ENCODE measurements at regions not wholly inside any gene's neighbourhood (a gene's known extent, or its start where the extent isn't known, plus 50 kb on each side); places are given as distances from the start of the nearest gene placed in this dataset.

- TF ChIP-seq CTCF (IDR thresholded peaks at IDR 0.05; ENCODE audit: low read length) (no peak), EZH2 (optimal IDR thresholded peaks at IDR 0.05; ENCODE audit: low read depth, low read length) (no peak), EZH2phosphoT487 (IDR thresholded peaks at IDR 0.05; ENCODE audit: low read length) (no peak)
- H3K9me3 ChIP-seq (replicated peaks; ENCODE audit: insufficient read depth, low read length) = no peaks in the 10 kb centered on the region
- no peaks in the 10 kb centered on the region for H4K20me1 ChIP-seq (ENCODE audit: insufficient read depth, low read length)
- H3K4me1 ChIP-seq (ENCODE audit: low read length) = no peaks in the 10 kb centered on the region
- H3K9me2 ChIP-seq (replicated peaks; ENCODE audit: insufficient read depth, low read length) = no peaks in the 10 kb centered on the region
- H2AFZ ChIP-seq (ENCODE audit: low read length) = no peak overlapping the region
- DNase-seq = no peak
- no peaks in the 10 kb centered on the region for H3K36me3 ChIP-seq (replicated peaks; ENCODE audit: insufficient read depth, low read length)
- H3K9ac ChIP-seq (ENCODE audit: low read length) = no peak overlapping the region
- H3F3A ChIP-seq (ENCODE audit: insufficient read depth, low read length) = no peaks in the 10 kb centered on the region
- no peaks in the 10 kb centered on the region for H3K27me3 ChIP-seq (replicated peaks; ENCODE audit: insufficient read depth, low read length)
- no peaks in the 10 kb centered on the region for H3K79me2 ChIP-seq (ENCODE audit: low read length)
- no peak overlapping the region for H3K4me2 ChIP-seq (ENCODE audit: low read depth, low read length)
- H3K4me3 ChIP-seq (ENCODE audit: low read length) = no peak overlapping the region
- no peak overlapping the region for H3K27ac ChIP-seq (ENCODE audit: low read length)
Observed at GRCh38 chr18:46283895-46284295, 179.7 kb downstream of the HAUS1 start.

GRCh38 chr18:46289463-46289862 is 185.3 kb downstream of the HAUS1 start:
- Histone ChIP-seq H3F3A (ENCODE audit: insufficient read depth, low read length) (no peaks in the 10 kb centered on the region), H3K27ac (ENCODE audit: low read length) (no peak overlapping the region), H3K9me3 (replicated peaks; ENCODE audit: insufficient read depth, low read length) (no peaks in the 10 kb centered on the region), H3K4me2 (ENCODE audit: low read depth, low read length) (no peak overlapping the region), H2AFZ (ENCODE audit: low read length) (no peak overlapping the region), H3K4me3 (ENCODE audit: low read length) (no peak overlapping the region), H3K4me1 (ENCODE audit: low read length) (no peaks in the 10 kb centered on the region), H3K9me2 (replicated peaks; ENCODE audit: insufficient read depth, low read length) (no peaks in the 10 kb centered on the region), H4K20me1 (ENCODE audit: insufficient read depth, low read length) (no peaks in the 10 kb centered on the region), H3K36me3 (replicated peaks; ENCODE audit: insufficient read depth, low read length) (no peaks in the 10 kb centered on the region), H3K27me3 (replicated peaks; ENCODE audit: insufficient read depth, low read length) (no peaks in the 10 kb centered on the region), H3K9ac (ENCODE audit: low read length) (no peak overlapping the region), H3K79me2 (ENCODE audit: low read length) (no peaks in the 10 kb centered on the region)
- TF ChIP-seq EZH2phosphoT487 (IDR thresholded peaks at IDR 0.05; ENCODE audit: low read length) = no peak
- TF ChIP-seq EZH2 (optimal IDR thresholded peaks at IDR 0.05; ENCODE audit: low read depth, low read length) = no peak
- TF ChIP-seq CTCF (IDR thresholded peaks at IDR 0.05; ENCODE audit: low read length) = no peak
- no peak for DNase-seq

DNA sequence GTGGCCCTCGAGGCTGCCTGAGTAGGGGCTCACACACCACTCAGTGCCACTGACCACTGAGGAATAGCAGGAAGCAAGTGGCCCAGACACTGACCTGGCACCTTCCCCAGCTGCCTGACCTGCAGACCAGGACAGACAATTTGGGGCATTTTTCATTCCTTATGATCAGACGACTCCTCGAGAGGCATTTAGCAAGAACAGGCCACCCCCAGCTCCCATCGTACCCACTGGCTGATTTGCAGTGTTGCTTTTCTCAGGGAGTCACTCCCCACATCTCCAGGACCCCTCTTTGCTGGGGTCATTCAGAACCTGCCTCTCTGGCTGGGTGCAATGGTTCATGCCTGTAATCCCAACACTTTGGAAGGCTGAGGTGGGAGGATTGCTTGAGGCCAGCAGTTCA is 185.7 kb downstream of the HAUS1 start:
- no peak overlapping the region for H3K4me3 ChIP-seq (ENCODE audit: low read length)
- no peaks in the 10 kb centered on the region for H4K20me1 ChIP-seq (ENCODE audit: insufficient read depth, low read length)
- H3K79me2 ChIP-seq (ENCODE audit: low read length) = no peaks in the 10 kb centered on the region
- TF ChIP-seq CTCF (IDR thresholded peaks at IDR 0.05; ENCODE audit: low read length) = no peak
- TF ChIP-seq EZH2phosphoT487 (IDR thresholded peaks at IDR 0.05; ENCODE audit: low read length) = no peak
- TF ChIP-seq EZH2 (optimal IDR thresholded peaks at IDR 0.05; ENCODE audit: low read depth, low read length) = no peak
- H2AFZ ChIP-seq (ENCODE audit: low read length) = no peak overlapping the region
- no peaks in the 10 kb centered on the region for H3K9me3 ChIP-seq (replicated peaks; ENCODE audit: insufficient read depth, low read length)
- no peaks in the 10 kb centered on the region for H3K9me2 ChIP-seq (replicated peaks; ENCODE audit: insufficient read depth, low read length)
- H3K27ac ChIP-seq (ENCODE audit: low read length) = no peak overlapping the region
- no peaks in the 10 kb centered on the region for H3F3A ChIP-seq (ENCODE audit: insufficient read depth, low read length)
- H3K27me3 ChIP-seq (replicated peaks; ENCODE audit: insufficient read depth, low read length) = no peaks in the 10 kb centered on the region
- H3K36me3 ChIP-seq (replicated peaks; ENCODE audit: insufficient read depth, low read length) = no peaks in the 10 kb centered on the region
- H3K4me1 ChIP-seq (ENCODE audit: low read length) = no peaks in the 10 kb centered on the region
- no peak overlapping the region for H3K4me2 ChIP-seq (ENCODE audit: low read depth, low read length)
- no peak overlapping the region for H3K9ac ChIP-seq (ENCODE audit: low read length)
- DNase-seq = no peak

Measured in MM.1S (cell line).